HG03439 (cell line): ENCODE measurements at regions not wholly inside any gene's neighbourhood (a gene's known extent, or its start where the extent isn't known, plus 50 kb on each side); places are given as distances from the start of the nearest gene placed in this dataset.

Experiments used
- ATAC-seq: cut with Tn5 transposase; IDR thresholded peaks from one replicate; pipeline ENCODE4 v1.9.1; 2021; ENCODE audit warnings: mild to moderate bottlenecking, moderate library complexity; ENCODE audit not compliant: unreplicated experiment

- ATAC-seq: no peak
Measured at GRCh38 chr13:107291875-107292274, 723.9 kb upstream of the ARGLU1 start.

GRCh38 chr13:107289540-107289939 lies 721.6 kb upstream of the ARGLU1 start:
- no peak for ATAC-seq

- no peak for ATAC-seq
Measured at GRCh38 chr13:107284173-107284572, 716.2 kb upstream of the ARGLU1 start.

- ATAC-seq: no peak
Measured at GRCh38 chr13:107277911-107278310, 710.0 kb upstream of the ARGLU1 start.

GRCh38 chr13:107276936-107277335 lies 709.0 kb upstream of the ARGLU1 start:
- no peak for ATAC-seq

GRCh38 chr13:107275945-107276614 lies 708.1 kb upstream of the ARGLU1 start:
- ATAC-seq: no peak

- no peak for ATAC-seq
Measured at GRCh38 chr13:107275312-107275711, 707.4 kb upstream of the ARGLU1 start.

- no peak for ATAC-seq
Measured at GRCh38 chr13:107271227-107271626, 703.3 kb upstream of the ARGLU1 start.

GRCh38 chr13:107266657-107267056 lies 698.7 kb upstream of the ARGLU1 start:
- no peak for ATAC-seq

- ATAC-seq: no peak
Measured at GRCh38 chr13:107258599-107259187, 690.8 kb upstream of the ARGLU1 start.

- no peak for ATAC-seq
Measured at GRCh38 chr13:107254392-107254791, 686.5 kb upstream of the ARGLU1 start.

- ATAC-seq: no peak
Measured at GRCh38 chr13:107252428-107252827, 684.5 kb upstream of the ARGLU1 start.

GRCh38 chr13:107252021-107252420 lies 684.1 kb upstream of the ARGLU1 start:
- no peak for ATAC-seq

GRCh38 chr13:107251341-107251740 lies 683.4 kb upstream of the ARGLU1 start:
- no peak for ATAC-seq

GRCh38 chr13:107250628-107251027 lies 682.7 kb upstream of the ARGLU1 start:
- ATAC-seq: no peak

GRCh38 chr13:107244241-107244640 lies 676.3 kb upstream of the ARGLU1 start:
- no peak for ATAC-seq

- no peak for ATAC-seq
Measured at GRCh38 chr13:107242138-107242537, 674.2 kb upstream of the ARGLU1 start.

- no peak for ATAC-seq
Measured at GRCh38 chr13:107241381-107241780, 673.4 kb upstream of the ARGLU1 start.

- ATAC-seq: no peak
Measured at GRCh38 chr13:107239213-107239612, 671.3 kb upstream of the ARGLU1 start.

- no peak for ATAC-seq
Measured at GRCh38 chr13:107238262-107238981, 670.5 kb upstream of the ARGLU1 start.

- ATAC-seq: no peak
Measured at GRCh38 chr13:107234319-107235073, 666.6 kb upstream of the ARGLU1 start.
